H1 (cell line): ENCODE measurements at regions not wholly inside any gene's neighbourhood (a gene's known extent, or its start where the extent isn't known, plus 50 kb on each side); places are given as distances from the start of the nearest gene placed in this dataset.
A peak's percentile ranks its signal among the peaks of the same experiment; 100 is the strongest.

Experiments
- CTCF ChIA-PET: fragments of 300-600 bp; sonication (Branson Sonifier 250); formaldehyde crosslinking; loops from one replicate; lab custom pipeline; 2021; ENCODE audit not compliant: partially characterized antibody; lab: Charles Lee
- POLR2A ChIA-PET: fragments of 300-600 bp; sonication (Branson Sonifier 250); formaldehyde crosslinking; loops from one replicate; lab custom pipeline; 2021; ENCODE audit warnings: inconsistent platforms; ENCODE audit not compliant: partially characterized antibody; lab: Charles Lee
- DNase-seq, 2 experiments: peaks; one replicate each; pipeline versions ENCODE4 v3.0.0 to v3.0.0-alpha.2; 2010 to 2022; ENCODE audit warnings: low spot score in 2 of 2, low read depth in 1 of 2, mixed read lengths in 1 of 2
- FAIRE-seq: peaks from 2 replicates; lab custom pipeline; 2011; peaks lifted over from hg19 to GRCh38; lab: Jason Lieb, UNC
- H2AFZ ChIP-seq: 2 replicates; pipeline ENCODE4 v1.8.1; 2012; ENCODE audit warnings: low read length, inconsistent platforms
- H2AK5ac ChIP-seq: 2 replicates; pipeline ENCODE4 v1.6.1; 2013; ENCODE audit warnings: low read depth, low read length
- H2BK120ac ChIP-seq: replicated peaks from 2 replicates; pipeline ENCODE3; 2013; ENCODE audit warnings: low read depth, low read length, inconsistent platforms
- H2BK12ac ChIP-seq: 2 replicates; pipeline ENCODE4 v1.6.1; 2013; ENCODE audit warnings: low read depth, low read length
- H2BK15ac ChIP-seq: 2 replicates; pipeline ENCODE4 v1.6.1; 2013; ENCODE audit warnings: low read length
- H2BK20ac ChIP-seq: 2 replicates; pipeline ENCODE4 v1.6.1; 2013; ENCODE audit warnings: low read length
- H2BK5ac ChIP-seq: 2 replicates; pipeline ENCODE4 v1.6.1; 2013; ENCODE audit warnings: low read depth, low read length
- H3K14ac ChIP-seq: 2 replicates; pipeline ENCODE4 v1.6.1; 2013; ENCODE audit warnings: inconsistent platforms; ENCODE audit not compliant: insufficient read length
- H3K18ac ChIP-seq: 2 replicates; pipeline ENCODE4 v1.6.1; 2013; ENCODE audit warnings: low read length; ENCODE audit errors: extremely low read depth
- H3K23ac ChIP-seq: 2 replicates; pipeline ENCODE4 v1.6.1; 2013; ENCODE audit warnings: inconsistent platforms; ENCODE audit not compliant: insufficient read length
- H3K23me2 ChIP-seq: 2 replicates; pipeline ENCODE4 v1.6.1; 2013; ENCODE audit warnings: low read depth, low read length
- H3K27ac ChIP-seq: 2 replicates; pipeline ENCODE4 v1.6.1; 2011; ENCODE audit warnings: low read depth, low read length, inconsistent platforms
- H3K27me3 ChIP-seq, 4 experiments: replicated peaks in 1 of 4; 1 replicate in 1 of 4; 2 replicates in 3 of 4; pipeline versions ENCODE4 v1.6.1 to v1.8.1; 2011 to 2013; ENCODE audit warnings: low read length in 3 of 4, mild to moderate bottlenecking in 3 of 4, inconsistent platforms in 2 of 4, mixed read lengths in 2 of 4, moderate library complexity in 1 of 4; ENCODE audit not compliant: control insufficient read depth in 3 of 4, insufficient read depth in 3 of 4; ENCODE audit errors: extremely low read depth in 1 of 4
- H3K36me3 ChIP-seq, 4 experiments: 2 replicates each; pipeline versions ENCODE4 v1.6.1 to v1.8.1; 2011 to 2013; ENCODE audit warnings: mild to moderate bottlenecking in 4 of 4, low read length in 3 of 4, moderate library complexity in 2 of 4, control low read depth in 1 of 4, inconsistent platforms in 1 of 4; ENCODE audit not compliant: insufficient read depth in 4 of 4, control insufficient read depth in 2 of 4
- H3K4ac ChIP-seq: replicated peaks from 2 replicates; pipeline ENCODE3; 2013; ENCODE audit warnings: low read length, low read depth, mixed read lengths, inconsistent platforms; ENCODE audit not compliant: insufficient read length
- H3K4me1 ChIP-seq, 4 experiments: replicated peaks in 1 of 4; 1 replicate in 1 of 4; 2 replicates in 3 of 4; pipeline versions ENCODE4 v1.6.1 to v1.8.1; 2011 to 2013; ENCODE audit warnings: low read length in 3 of 4, inconsistent platforms in 2 of 4, mixed read lengths in 1 of 4; ENCODE audit not compliant: insufficient read depth in 4 of 4, control insufficient read depth in 3 of 4
- H3K4me2 ChIP-seq, 2 experiments: 2 replicates each; pipeline versions ENCODE4 v1.6.1 to v1.8.1; 2011 to 2013; ENCODE audit warnings: low read depth in 2 of 2, low read length in 2 of 2, control low read depth in 1 of 2, inconsistent platforms in 1 of 2, mild to moderate bottlenecking in 1 of 2; ENCODE audit not compliant: insufficient read depth in 1 of 2
- H3K4me3 ChIP-seq, 4 experiments: fragments of 200-600, 300-600 bp in 1 of 4; sonication (generic), shearing (Covaris generic), sonication (Bioruptor Twin) in 1 of 4; 2 replicates each; pipeline versions ENCODE4 v1.5.1 to v1.8.1; 2011 to 2016; ENCODE audit warnings: low read length in 4 of 4, low read depth in 3 of 4, control low read depth in 2 of 4, inconsistent platforms in 2 of 4, mild to moderate bottlenecking in 2 of 4, mixed read lengths in 1 of 4, moderate library complexity in 1 of 4; ENCODE audit not compliant: insufficient read depth in 2 of 4; ENCODE audit errors: extremely low read depth in 1 of 4
- H3K56ac ChIP-seq: replicated peaks from 2 replicates; pipeline ENCODE3; 2013; ENCODE audit warnings: low read depth, mild to moderate bottlenecking, mixed read lengths, low read length, inconsistent platforms; ENCODE audit not compliant: insufficient read length
- H3K79me1 ChIP-seq: 2 replicates; pipeline ENCODE4 v1.6.1; 2013; ENCODE audit warnings: low read depth, low read length, control low read depth
- H3K79me2 ChIP-seq, 2 experiments: 2 replicates each; pipeline versions ENCODE4 v1.6.1 to v1.8.1; 2012 to 2013; ENCODE audit warnings: low read length in 2 of 2, mild to moderate bottlenecking in 2 of 2, inconsistent platforms in 1 of 2; ENCODE audit not compliant: insufficient read depth in 2 of 2, control insufficient read depth in 1 of 2
- H3K9ac ChIP-seq, 4 experiments: replicated peaks in 1 of 4; 1 replicate in 1 of 4; 2 replicates in 3 of 4; pipeline versions ENCODE4 v1.6.1 to v1.8.1; 2011 to 2013; ENCODE audit warnings: low read depth in 3 of 4, low read length in 3 of 4, control low read depth in 2 of 4, mild to moderate bottlenecking in 2 of 4, moderate library complexity in 2 of 4, inconsistent platforms in 1 of 4; ENCODE audit errors: extremely low read depth in 1 of 4
- H3K9me3 ChIP-seq, 2 experiments: 2 replicates each; pipeline versions ENCODE4 v1.6.1 to v1.8.1; 2012 to 2013; ENCODE audit warnings: mild to moderate bottlenecking in 2 of 2, moderate library complexity in 2 of 2, control low read depth in 1 of 2, inconsistent platforms in 1 of 2, low read depth in 1 of 2, low read length in 1 of 2, mixed read lengths in 1 of 2; ENCODE audit not compliant: insufficient read depth in 2 of 2
- H4K20me1 ChIP-seq, 2 experiments: replicated peaks in 1 of 2; 2 replicates each; pipeline versions ENCODE3 to v1.8.1; 2011 to 2013; ENCODE audit warnings: inconsistent platforms in 2 of 2, low read length in 2 of 2, mild to moderate bottlenecking in 1 of 2; ENCODE audit not compliant: insufficient read depth in 2 of 2, control insufficient read depth in 1 of 2
- H4K5ac ChIP-seq: 2 replicates; pipeline ENCODE4 v1.6.1; 2013; ENCODE audit warnings: low read length, low read depth, mixed read lengths, inconsistent platforms; ENCODE audit not compliant: insufficient read length
- H4K8ac ChIP-seq: 2 replicates; pipeline ENCODE4 v1.8.0; 2013; ENCODE audit warnings: mild to moderate bottlenecking, moderate library complexity, low read length, inconsistent platforms; ENCODE audit not compliant: insufficient read depth; ENCODE audit errors: extremely low read depth
- H4K91ac ChIP-seq: replicated peaks from 2 replicates; pipeline ENCODE3; 2013; ENCODE audit warnings: low read length, mixed read lengths, inconsistent platforms; ENCODE audit not compliant: insufficient read length
- CTCF ChIP-seq, 3 experiments: IDR thresholded peaks; 1 replicate in 2 of 3; 2 replicates in 1 of 3; pipeline versions ENCODE4 v1.5.1 to v1.6.1; 2011; ENCODE audit warnings: low read length in 3 of 3, mild to moderate bottlenecking in 3 of 3, inconsistent platforms in 2 of 3, low read depth in 1 of 3, moderate library complexity in 1 of 3; ENCODE audit not compliant: insufficient read depth in 1 of 3; ENCODE audit errors: control extremely low read depth in 1 of 3
- HDAC6 ChIP-seq: IDR thresholded peaks from one replicate; pipeline ENCODE4 v1.7.1; 2012; ENCODE audit warnings: low read depth, mild to moderate bottlenecking, inconsistent platforms, low read length, moderate library complexity
- RAD21 ChIP-seq, 2 experiments: IDR thresholded peaks in 1 of 2; conservative IDR thresholded peaks in 1 of 2; 2 replicates each; pipeline ENCODE4 v1.6.1; 2011; ENCODE audit warnings: low read depth in 2 of 2, low read length in 2 of 2, improper control_type of control experiment in 1 of 2, inconsistent platforms in 1 of 2, mild to moderate bottlenecking in 1 of 2, moderate library complexity in 1 of 2
- SIRT6 ChIP-seq: IDR thresholded peaks from one replicate; pipeline ENCODE4 v1.7.1; 2012; ENCODE audit warnings: low read length, inconsistent platforms
- WGBS, 2 experiments: shearing (Covaris generic) in 1 of 2; methylation state at CpG; one replicate each; pipeline versions ENCODE4 v1.1.6 to v1.1.7; 2013 to 2015; ENCODE audit warnings: low lambda C conversion rate in 2 of 2, mixed read lengths in 2 of 2, inconsistent platforms in 1 of 2, low coverage in 1 of 2, missing lambda C conversion rate in 1 of 2; ENCODE audit not compliant: insufficient replicate concordance in 2 of 2, insufficient coverage in 1 of 2, insufficient read length in 1 of 2; ENCODE audit errors: extremely low coverage in 1 of 2, missing lambda C conversion rate in 1 of 2; 5-methylcytosine and 5-hydroxymethylcytosine counted together

GRCh38 chr11:23554002-23554401 is 693.7 kb upstream of the CCDC179 start:
- no peak overlapping the region for H2BK15ac ChIP-seq
- no peak overlapping the region for H2BK20ac ChIP-seq
- H3K79me1 ChIP-seq: no peaks in the 10 kb centered on the region
- H3K23ac ChIP-seq: no peak overlapping the region
- DNase-seq (no peak), FAIRE-seq (no peak)
- H3K23me2 ChIP-seq: no peaks in the 10 kb centered on the region
- H3K56ac ChIP-seq: no peak overlapping the region
- peaks cover 0 to 1% (median 0%) of the 10 kb centered on the region in 4 experiments; a peak in 1 of 7 replicates for H3K27me3 ChIP-seq
- no peaks in the 10 kb centered on the region for H3K36me3 ChIP-seq
- H2BK12ac ChIP-seq: no peak overlapping the region
- H4K8ac ChIP-seq: no peak overlapping the region
- WGBS, 2 experiments: 96% methylated on average over 1 of the region's 1 CpG; no CpG with 5 or more reads in 1 of the 2 experiments
- H2BK5ac ChIP-seq: no peak overlapping the region
- POLR2A ChIA-PET: no interaction called here
- H2BK120ac ChIP-seq: no peak overlapping the region
- no peak overlapping the region for H2AK5ac ChIP-seq
- H3K9me3 ChIP-seq: no peaks in the 10 kb centered on the region
- no peak overlapping the region for H2AFZ ChIP-seq
- no peak overlapping the region for H3K14ac ChIP-seq
- no peak overlapping the region for H3K4me3 ChIP-seq
- H3K18ac ChIP-seq: no peak overlapping the region
- no peaks in the 10 kb centered on the region for H3K79me2 ChIP-seq
- CTCF ChIA-PET: interaction anchor here (1.0 to 3.0 kb wide), 7 partner anchors 9 to 961 kb away, joined by 3 to 12 read pairs (median 4); no protein-coding TSS in a partner anchor
- no peak overlapping the region for H4K5ac ChIP-seq
- H4K91ac ChIP-seq: no peak overlapping the region
- H4K20me1 ChIP-seq: no peaks in the 10 kb centered on the region
- no peak overlapping the region for H3K9ac ChIP-seq
- H3K4me1 ChIP-seq: no peaks in the 10 kb centered on the region
- no peak overlapping the region for H3K4me2 ChIP-seq
- H3K27ac ChIP-seq: no peak overlapping the region
- H3K4ac ChIP-seq: no peak overlapping the region
- no peak for TF ChIP-seq SIRT6
- TF ChIP-seq RAD21 (IDR thresholded peaks at IDR 0.05 in 1 of 2, conservative IDR thresholded peaks at IDR 0.05 in 1 of 2; ENCODE audit: low read depth in 2 of 2, low read length in 2 of 2): peak; percentile 18 to 46; a peak in 2 of 4 replicates
- TF ChIP-seq CTCF (IDR thresholded peaks at IDR 0.05; ENCODE audit: control extremely low read depth in 1 of 3, insufficient read depth in 1 of 3, low read depth in 1 of 3, low read length in 3 of 3): peak in 1 of 3 experiments; percentile 25; a peak in 1 of 4 replicates
- TF ChIP-seq HDAC6: no peak
